HG03066 (cell line): ENCODE measurements at regions not wholly inside any gene's neighbourhood (a gene's known extent, or its start where the extent isn't known, plus 50 kb on each side); places are given as distances from the start of the nearest gene placed in this dataset.

Source experiments
- ATAC-seq: cut with Tn5 transposase; IDR thresholded peaks from one replicate; pipeline ENCODE4 v1.9.1; 2021; ENCODE audit warnings: low read depth; ENCODE audit not compliant: unreplicated experiment

- no peak for ATAC-seq
Measured at GRCh38 chr15:61308437-61308836, 79.3 kb upstream of the RORA start.

GRCh38 chr15:61307474-61307873, 78.4 kb upstream of the RORA start:
- no peak for ATAC-seq

GRCh38 chr15:61301701-61302100, 72.6 kb upstream of the RORA start:
- ATAC-seq, result no peak

- no peak for ATAC-seq
Measured at GRCh38 chr15:61299075-61299763, 70.1 kb upstream of the RORA start.

GRCh38 chr15:61295239-61295638, 66.1 kb upstream of the RORA start:
- ATAC-seq, result no peak

- ATAC-seq, result no peak
Measured at GRCh38 chr15:61282661-61283060, 53.6 kb upstream of the RORA start.

- no peak for ATAC-seq
Measured at GRCh38 chr15:61281328-61281727, 52.2 kb upstream of the RORA start.
